HG03066 (cell line): ENCODE measurements at regions not wholly inside any gene's neighbourhood (a gene's known extent, or its start where the extent isn't known, plus 50 kb on each side); places are given as distances from the start of the nearest gene placed in this dataset.
"Not testable (repeated sequence)": the region's sequence is repeated elsewhere in the genome, so short reads cannot be mapped to it uniquely, and the experiment has no call there.

Experiments used
- ATAC-seq: cut with Tn5 transposase; IDR thresholded peaks from one replicate; pipeline ENCODE4 v1.9.1; 2021; ENCODE audit warnings: low read depth; ENCODE audit not compliant: unreplicated experiment

DNA sequence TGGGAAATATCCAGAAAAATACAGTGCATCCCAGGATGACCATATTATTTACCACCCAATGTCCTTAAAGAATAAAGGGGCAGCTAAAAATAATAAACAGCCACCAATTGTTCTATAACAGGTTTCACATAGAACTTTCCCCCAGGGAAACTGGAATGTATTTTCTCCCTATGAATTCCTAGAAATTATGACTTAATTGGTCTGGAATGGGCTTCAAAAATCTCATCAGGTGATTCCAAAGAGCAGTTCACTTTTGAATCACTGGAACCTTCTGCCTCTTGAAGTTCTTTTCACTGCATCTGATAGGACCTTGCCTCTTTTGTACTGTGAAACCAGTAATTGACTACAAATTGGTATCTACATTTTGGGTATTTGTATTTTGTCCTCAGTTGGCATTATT is 119.3 kb downstream of the ZNF330 start:
- no peak for ATAC-seq

DNA sequence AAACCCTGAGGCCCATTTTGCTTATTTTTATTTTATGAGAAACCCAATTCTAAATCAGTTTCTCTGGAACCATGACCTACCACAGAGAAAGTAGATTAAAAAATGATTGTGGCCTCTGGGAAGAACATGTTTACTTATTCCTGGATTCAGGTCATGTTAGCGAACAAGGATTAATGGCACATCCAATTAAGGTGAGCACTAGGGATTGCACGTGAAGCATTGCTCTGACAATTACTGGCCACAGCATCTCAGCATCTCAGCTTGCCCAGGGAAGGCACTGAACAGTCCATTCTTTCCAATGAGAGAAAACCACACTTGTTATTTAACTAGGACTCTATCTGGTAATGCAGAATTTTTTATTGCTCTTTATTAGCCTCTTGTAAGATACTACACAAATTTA is 119.8 kb downstream of the ZNF330 start:
- ATAC-seq, result no peak

DNA sequence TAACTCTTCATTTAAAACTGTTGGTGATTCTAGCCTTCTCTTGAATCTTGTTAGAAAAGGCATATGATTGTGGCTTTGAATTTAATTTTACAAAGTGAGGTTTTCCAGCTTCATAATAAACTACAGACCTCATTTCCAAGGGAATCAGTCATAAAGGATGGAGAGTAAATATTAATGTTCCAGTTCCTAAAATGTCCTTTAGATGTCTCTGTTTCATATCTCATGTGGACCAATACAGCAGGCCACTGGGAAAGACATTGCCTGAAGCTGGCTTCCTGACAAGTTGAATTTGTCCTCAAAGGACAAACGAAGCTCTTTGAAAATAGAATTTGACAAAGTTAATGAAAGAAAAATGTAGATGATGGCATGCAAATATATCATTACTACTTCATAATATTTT is 125.4 kb downstream of the ZNF330 start:
- no peak for ATAC-seq

DNA sequence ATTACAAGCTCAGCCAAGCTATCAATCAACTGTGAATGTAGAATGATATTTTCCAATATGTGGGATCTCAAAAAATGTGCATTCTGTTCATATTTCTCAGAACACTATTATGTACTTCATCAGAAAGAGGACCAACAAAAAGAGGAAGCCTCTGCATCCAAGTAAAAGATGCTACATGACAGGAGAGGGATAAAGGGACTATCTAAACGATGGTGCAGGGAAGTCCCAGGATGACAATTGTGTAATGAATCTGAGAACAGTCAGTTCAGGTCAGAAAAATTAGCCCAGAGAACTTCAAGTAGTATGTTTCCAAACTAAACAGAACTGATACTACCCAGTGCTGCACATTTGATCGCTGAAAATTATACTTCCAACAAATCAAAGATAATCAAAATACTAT is 127.0 kb downstream of the ZNF330 start:
- ATAC-seq, result no peak

DNA sequence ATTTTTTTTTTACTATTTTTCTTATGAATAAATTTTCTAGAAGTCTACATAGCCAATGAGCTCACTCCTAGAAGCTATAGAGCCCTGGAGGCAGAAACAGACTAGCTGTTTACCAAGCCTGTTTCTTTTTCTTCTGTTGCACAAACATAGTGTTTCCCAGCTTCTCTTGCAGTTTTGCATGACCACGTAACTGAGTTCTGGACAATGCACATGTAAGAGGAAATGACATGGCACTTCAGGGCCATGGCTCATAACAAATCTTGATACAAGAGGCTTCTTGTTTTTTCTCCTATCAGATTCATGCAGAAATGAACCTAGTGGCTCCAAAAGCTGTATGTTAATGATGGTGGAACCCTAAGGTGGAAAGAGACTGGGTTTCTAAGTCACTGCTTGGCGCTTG is 127.4 kb downstream of the ZNF330 start:
- ATAC-seq, result no peak

GRCh38 chr4:141348573-141348972 is 127.9 kb downstream of the ZNF330 start:
- no peak for ATAC-seq

GRCh38 chr4:141349236-141349635 is 128.5 kb downstream of the ZNF330 start:
- no peak for ATAC-seq

DNA sequence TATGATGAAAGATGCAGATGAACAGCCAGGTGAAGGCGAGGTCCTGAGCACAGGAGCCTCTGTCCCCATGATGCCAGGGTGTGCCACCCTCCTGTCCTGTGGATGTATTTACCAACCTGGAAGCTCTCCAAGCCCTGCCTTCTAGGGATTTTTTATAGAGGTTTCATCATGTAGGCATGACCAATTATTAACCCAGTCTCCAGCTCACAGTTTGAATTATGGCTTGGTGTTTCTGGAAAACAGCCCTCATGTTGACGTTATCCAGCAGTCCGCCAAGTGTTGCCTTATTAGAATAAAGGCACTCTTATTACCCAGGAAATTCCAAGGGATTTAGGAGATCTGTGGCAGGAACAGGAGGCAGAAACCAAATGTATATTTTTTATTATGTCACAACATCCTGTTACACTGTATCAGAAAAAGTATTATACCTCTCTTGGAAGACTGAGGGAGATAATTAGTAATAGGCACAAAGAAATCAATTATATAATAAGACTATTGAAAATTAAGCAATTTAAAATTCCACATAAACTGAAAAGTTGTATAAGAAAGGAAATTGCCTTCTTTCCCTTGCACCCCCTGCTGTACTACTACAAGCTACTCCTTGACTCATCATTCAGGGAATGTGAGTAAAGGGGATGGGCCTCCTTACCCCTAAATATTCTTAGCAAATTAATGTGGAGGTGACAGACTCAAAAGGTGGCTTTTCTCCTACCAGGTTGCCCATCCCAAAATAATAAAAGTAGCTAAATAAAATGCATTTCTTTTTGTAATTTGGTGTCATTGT is 129.6 kb downstream of the ZNF330 start:
- no peak for ATAC-seq

DNA sequence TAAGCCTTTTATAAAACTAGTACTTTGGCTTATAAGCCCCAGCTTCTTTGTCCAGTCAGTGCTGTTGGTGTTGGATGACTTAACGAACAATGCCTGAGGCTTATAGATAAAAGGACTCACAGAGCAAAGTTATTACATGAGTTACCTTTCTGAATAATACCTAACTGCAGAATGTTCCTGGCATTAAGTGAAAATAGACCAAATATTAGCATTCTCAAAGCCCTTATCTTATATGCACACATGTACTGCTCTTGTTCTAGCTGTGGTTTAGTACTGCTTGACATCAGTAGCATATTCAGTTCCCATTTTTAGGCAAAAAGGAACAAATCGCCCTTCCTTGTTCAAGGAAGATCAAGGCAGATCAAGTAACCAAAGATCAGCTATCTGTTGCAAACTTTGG is 131.6 kb downstream of the ZNF330 start:
- no peak for ATAC-seq

- no peak for ATAC-seq
These were observed 132.3 kb downstream of the ZNF330 start for GRCh38 chr4:141352909-141353525.

DNA sequence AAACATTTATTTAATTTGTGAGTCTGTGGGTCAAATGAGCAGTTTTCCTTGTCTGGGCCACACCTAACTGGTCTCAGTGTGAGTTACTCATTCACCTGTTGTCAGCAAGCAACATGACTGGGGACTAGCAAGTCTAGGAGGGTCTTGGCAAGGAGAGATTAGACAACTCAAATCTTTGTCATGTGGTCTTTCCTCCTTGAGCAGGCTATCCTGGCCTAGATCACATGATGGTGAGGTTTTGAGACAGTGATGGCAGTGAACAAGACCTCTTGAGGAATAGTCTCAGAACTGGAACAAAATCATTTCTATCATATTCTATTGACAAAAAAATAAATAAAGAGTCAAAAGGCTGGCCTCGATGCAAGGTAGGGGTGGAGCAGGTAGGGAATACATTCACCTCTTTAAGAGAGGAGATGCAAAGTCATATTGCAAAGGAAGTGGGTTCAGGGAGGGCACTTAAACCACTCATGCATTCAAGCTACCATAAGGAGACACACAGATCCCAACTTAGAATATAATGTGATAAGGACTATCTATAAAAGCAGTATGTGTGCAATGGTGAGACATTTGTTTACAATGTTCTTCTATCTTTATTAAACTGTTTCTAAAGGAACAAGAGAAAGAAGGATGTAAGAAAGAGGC is 135.7 kb downstream of the ZNF330 start:
- no peak for ATAC-seq

DNA sequence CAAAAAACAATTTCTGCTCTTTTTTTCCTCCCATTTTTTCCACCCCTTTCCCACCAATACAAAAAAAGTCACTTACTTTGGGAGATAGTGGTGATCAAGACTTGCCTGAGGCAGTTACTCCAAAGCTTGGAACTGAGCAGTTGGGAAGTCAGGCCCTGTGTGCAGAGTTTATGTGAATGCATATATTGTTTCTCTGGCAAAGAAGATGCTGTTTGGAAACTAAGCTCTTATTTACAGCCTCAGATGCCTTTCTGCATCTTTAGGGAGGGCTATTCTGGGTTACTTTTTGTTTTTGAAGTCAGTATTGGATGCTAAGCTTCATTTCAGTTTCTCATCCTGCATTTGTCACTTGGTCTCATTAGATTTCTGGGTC is 136.3 kb downstream of the ZNF330 start:
- ATAC-seq, result no peak

DNA sequence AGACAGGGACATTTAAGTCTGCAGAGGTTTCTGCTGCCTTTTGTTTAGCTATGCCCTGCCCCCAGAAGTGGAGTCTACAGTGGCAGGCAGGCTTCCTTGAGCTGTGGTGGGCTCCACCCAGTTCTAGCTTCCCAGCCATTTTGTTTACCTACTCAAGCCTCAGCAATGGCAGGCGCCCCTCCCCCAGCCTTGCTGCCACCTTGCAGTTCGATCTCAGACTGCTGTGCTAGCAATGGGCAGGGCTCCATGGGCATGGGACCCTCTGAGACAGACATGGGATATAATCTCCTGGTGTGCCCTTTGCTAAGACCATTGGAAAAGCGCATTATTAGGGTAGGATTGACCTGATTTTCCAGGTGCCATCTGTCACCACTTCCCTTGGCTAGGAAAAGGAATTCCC is 147.5 kb downstream of the ZNF330 start:
- not testable (repeated sequence) for ATAC-seq

DNA sequence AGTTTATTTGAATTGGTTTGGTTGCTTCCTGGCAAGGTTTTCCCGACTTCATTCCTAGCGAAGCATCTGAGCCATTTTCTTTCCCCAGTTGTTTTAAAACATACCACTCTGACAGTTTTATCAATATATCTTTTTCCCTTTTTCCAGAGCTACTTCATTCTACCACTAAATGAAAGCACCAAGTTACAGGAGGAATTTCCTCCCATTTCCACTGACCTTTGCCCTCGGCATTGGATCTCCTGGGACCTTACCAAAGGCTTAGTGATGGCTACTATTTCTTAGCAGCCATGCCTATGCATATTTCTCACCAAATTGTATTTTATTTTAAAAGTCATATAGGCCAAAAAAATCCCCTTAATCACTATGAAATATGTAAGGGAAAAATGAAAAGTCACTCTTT is 150.5 kb downstream of the ZNF330 start:
- no peak for ATAC-seq

DNA sequence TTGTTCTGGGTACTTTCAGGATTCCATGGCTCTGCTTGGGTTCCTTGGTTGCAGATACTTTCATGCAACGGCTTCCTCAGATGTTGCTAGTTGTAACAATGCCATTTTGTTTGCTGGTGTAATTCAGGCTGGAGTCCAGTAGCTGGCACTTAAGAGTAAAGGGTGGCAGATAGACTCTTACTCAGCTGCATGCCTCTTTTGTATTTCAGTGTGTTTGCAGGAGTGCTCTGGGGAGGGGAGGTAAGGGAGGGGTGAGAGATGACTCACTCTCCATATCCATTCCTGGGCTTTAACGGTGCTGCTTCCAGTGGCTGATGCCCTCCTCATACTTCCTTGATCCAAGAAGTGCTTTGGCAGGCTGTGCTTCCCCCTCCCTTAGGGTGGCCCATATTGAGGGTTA is 155.2 kb downstream of the ZNF330 start:
- no peak for ATAC-seq

- ATAC-seq, result no peak
These were observed 156.1 kb downstream of the ZNF330 start for GRCh38 chr4:141376769-141377168.

DNA sequence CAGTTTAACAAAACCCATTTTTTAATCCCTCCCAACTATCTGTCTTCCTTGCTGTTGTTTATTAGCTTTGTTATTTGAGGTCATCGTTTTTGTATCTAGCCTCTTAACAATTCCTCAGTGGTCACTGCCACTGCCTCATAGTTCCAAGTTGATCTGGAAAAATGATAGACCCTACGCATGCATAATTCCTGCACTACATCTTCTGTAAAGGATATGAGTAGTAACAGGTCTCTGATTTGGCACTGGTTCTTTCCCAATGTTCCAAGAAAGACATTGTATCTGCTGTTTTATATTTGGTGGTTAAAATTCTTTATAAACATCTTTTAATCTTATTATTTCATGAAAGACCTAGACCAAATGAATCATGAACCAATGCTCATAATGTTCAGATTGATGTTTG is 166.6 kb downstream of the ZNF330 start:
- ATAC-seq, result no peak

DNA sequence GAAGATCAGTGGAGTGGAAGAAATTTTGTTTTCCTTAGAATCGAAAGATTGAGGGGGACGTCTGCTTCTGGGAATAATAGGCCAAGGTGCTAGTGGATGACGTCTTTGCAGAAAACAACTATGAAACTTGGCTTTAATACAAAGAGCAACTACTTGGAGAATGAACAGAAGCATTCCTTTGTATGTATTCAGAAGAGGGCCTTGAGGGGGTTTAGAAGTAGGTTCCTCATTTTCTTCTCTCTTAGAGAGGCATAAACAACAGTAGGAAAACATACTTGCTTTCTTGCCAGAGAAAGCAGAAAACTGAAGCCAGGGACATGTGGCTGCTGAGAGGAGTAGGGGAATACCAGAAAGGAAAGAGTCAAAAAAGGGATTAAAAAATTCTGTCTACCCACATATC is 167.8 kb downstream of the ZNF330 start:
- ATAC-seq, result no peak

DNA sequence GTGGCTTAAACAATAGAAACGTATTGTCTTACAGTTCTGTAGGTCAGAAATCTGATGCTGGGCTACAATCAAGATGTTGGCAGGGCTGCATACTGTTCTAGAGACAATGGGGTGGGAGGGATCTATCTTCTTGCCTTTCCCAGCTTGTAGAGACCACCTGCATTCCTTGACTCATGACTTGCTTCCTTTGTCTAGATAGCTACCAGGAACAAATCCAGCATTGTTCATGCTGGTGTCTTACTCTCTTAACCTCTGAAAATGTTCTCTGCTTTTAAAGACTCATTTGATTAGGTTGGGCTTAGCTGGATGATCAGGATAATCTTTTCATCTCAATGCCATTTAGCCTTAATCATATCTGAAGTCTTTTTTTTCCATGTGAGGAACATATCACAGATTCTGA is 169.0 kb downstream of the ZNF330 start:
- ATAC-seq, result no peak

DNA sequence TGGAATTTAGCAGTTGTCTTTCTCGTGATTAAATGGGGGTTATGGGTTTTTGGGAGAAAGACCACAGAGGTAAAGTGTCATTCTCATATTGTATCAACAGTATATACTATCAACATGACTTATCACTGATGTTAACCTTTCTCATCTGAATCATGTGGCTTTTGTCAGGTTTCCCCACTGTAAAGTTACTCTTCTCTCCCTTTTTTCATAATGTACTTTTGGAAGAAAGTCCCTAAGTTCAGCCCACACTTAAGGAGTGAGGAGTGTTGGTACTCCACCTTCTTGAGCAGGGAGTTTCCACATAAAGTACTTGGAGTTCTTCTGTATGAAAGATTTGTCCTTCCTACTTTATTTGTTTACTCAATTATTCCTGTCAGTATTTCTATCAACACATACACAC is 169.9 kb downstream of the ZNF330 start:
- ATAC-seq, result no peak

- ATAC-seq, result no peak
These were observed 170.6 kb downstream of the ZNF330 start for GRCh38 chr4:141391293-141391692.

GRCh38 chr4:141391771-141392170 is 171.1 kb downstream of the ZNF330 start:
- ATAC-seq, result no peak
